T-helper 1 cell treated with Interleukin-12 subunit alpha and Interleukin-12 subunit beta and Interleukin-4 antibody, amounts not matched to agents 30 μg/mL and 1 μg/mL, for 36 hours (primary cell): ENCODE measurements at regions not wholly inside any gene's neighbourhood (a gene's known extent, or its start where the extent isn't known, plus 50 kb on each side); places are given as distances from the start of the nearest gene placed in this dataset.

Experiments used
- H3K27ac Mint-ChIP-seq: one replicate; pipeline ENCODE4 v1.8.0; 2021; ENCODE audit warnings: mild to moderate bottlenecking, mixed read lengths
- H3K27me3 Mint-ChIP-seq: one replicate; pipeline ENCODE4 v1.8.0; 2021; ENCODE audit warnings: low read depth, mixed read lengths
- H3K36me3 Mint-ChIP-seq: one replicate; pipeline ENCODE4 v1.8.0; 2021; ENCODE audit warnings: low read depth, mixed read lengths
- H3K4me1 Mint-ChIP-seq: one replicate; pipeline ENCODE4 v1.8.0; 2021; ENCODE audit warnings: low read depth, mixed read lengths
- H3K4me3 Mint-ChIP-seq: one replicate; pipeline ENCODE4 v1.8.0; 2021; ENCODE audit warnings: mild to moderate bottlenecking, moderate library complexity, mixed read lengths
- H3K9me3 Mint-ChIP-seq: one replicate; pipeline ENCODE4 v1.8.0; 2021; ENCODE audit warnings: mixed read lengths

DNA sequence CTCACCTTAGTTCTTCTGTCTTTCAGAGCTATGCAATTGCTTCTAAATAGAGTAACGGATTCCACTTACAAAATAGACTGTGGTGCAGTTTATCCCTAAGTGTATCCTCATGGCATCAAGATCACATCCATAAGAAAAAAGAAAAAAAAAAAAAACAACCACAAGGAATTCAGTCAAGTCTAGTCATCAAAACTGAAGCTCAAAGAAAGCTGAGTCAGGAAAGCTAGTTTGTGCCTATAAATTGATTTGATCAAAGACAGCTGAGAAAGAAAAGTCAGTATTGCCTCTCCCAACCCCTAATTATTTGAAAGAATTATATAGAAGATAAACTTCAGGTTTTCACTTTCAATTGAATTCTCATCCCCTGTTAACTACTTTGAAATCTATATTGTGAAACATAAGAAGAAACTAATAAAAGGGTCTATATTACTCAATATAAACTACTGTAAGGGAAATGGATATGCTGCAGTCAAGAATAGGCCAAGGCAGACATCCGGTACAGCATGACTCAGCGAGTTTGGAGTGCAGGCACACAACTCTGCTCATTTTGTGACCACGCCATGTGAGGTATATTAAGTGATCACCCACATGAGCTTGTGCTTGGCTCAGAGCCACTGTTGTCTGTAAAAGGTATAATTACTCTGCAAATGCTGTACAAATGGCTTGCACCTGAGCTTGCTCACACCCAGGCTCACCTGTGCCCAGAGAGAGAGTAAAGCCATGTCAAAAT is 568.1 kb upstream of the CRIM1 start:
- H3K27me3 Mint-ChIP-seq: no peaks in the 10 kb centered on the region
- no peak overlapping the region for H3K27ac Mint-ChIP-seq
- H3K36me3 Mint-ChIP-seq: no peaks in the 10 kb centered on the region
- H3K9me3 Mint-ChIP-seq: peaks cover 15% of the 10 kb centered on the region
- H3K4me1 Mint-ChIP-seq: no peaks in the 10 kb centered on the region
- no peak overlapping the region for H3K4me3 Mint-ChIP-seq

DNA sequence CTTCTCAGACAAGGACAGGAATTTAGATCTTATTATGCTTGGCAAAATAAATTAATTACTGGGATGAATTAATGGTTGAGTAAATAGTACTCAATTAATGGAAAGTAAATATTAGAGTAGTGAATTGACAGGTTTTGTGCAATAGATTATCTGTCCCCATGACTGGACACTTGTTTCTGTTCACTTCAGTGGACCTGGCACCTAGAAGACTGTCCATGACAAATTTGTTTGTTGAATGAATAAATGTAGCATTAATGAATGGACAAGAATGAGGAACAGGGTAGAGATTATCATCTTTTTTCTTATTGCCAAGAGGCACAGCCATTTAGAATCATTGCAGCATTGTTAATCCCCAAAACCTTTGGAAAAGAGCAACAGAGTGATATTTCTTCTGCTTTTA is 570.0 kb upstream of the CRIM1 start:
- Mint-ChIP-seq H3K4me3 (no peak overlapping the region), H3K27me3 (no peaks in the 10 kb centered on the region), H3K36me3 (no peaks in the 10 kb centered on the region), H3K9me3 (peaks cover 16% of the 10 kb centered on the region), H3K27ac (no peak overlapping the region), H3K4me1 (no peaks in the 10 kb centered on the region)

DNA sequence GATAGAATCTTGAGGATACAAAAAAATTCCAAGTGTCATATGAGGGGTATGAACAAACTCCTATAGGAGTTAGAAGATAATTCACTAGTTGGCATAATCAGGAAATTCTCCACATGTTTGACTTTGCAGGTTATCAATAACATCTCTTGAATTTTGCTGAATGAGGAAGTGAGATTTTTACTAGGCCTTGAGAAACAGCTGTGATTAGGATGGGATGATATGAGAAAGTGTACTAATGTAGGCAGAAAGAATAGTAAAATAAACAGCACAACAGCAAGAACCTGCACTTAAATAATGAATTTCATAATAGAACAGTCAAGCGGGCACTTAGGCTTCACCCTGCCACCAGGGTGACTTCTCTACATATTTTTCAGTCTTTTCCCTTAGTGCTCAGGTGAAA is 570.8 kb upstream of the CRIM1 start:
- no peak overlapping the region for H3K27ac Mint-ChIP-seq
- peaks cover 16% of the 10 kb centered on the region for H3K9me3 Mint-ChIP-seq
- H3K4me1 Mint-ChIP-seq: no peaks in the 10 kb centered on the region
- H3K36me3 Mint-ChIP-seq: no peaks in the 10 kb centered on the region
- no peaks in the 10 kb centered on the region for H3K27me3 Mint-ChIP-seq
- H3K4me3 Mint-ChIP-seq: no peak overlapping the region

GRCh38 chr2:35783723-35784122 is 571.9 kb upstream of the CRIM1 start:
- peaks cover 16% of the 10 kb centered on the region for H3K9me3 Mint-ChIP-seq
- H3K27me3 Mint-ChIP-seq: no peaks in the 10 kb centered on the region
- H3K27ac Mint-ChIP-seq: no peak overlapping the region
- no peak overlapping the region for H3K4me3 Mint-ChIP-seq
- no peaks in the 10 kb centered on the region for H3K36me3 Mint-ChIP-seq
- H3K4me1 Mint-ChIP-seq: no peaks in the 10 kb centered on the region

GRCh38 chr2:35741556-35741955 is 614.0 kb upstream of the CRIM1 start:
- H3K27ac Mint-ChIP-seq: no peak overlapping the region

GRCh38 chr2:35731674-35732073 is 623.9 kb upstream of the CRIM1 start:
- Mint-ChIP-seq H3K4me1 (no peaks in the 10 kb centered on the region), H3K4me3 (no peak overlapping the region), H3K27ac (no peak overlapping the region), H3K9me3 (no peaks in the 10 kb centered on the region), H3K27me3 (no peaks in the 10 kb centered on the region), H3K36me3 (no peaks in the 10 kb centered on the region)

More at GRCh38 chr2:35741556-35741955, 614.0 kb upstream of the CRIM1 start:
- H3K4me3 Mint-ChIP-seq: no peak overlapping the region
- no peaks in the 10 kb centered on the region for H3K9me3 Mint-ChIP-seq
- H3K4me1 Mint-ChIP-seq: no peaks in the 10 kb centered on the region
- H3K36me3 Mint-ChIP-seq: no peaks in the 10 kb centered on the region
- no peaks in the 10 kb centered on the region for H3K27me3 Mint-ChIP-seq

- no peaks in the 10 kb centered on the region for H3K27me3 Mint-ChIP-seq
- H3K9me3 Mint-ChIP-seq: no peaks in the 10 kb centered on the region
- H3K4me3 Mint-ChIP-seq: no peak overlapping the region
- H3K4me1 Mint-ChIP-seq: no peaks in the 10 kb centered on the region
- no peaks in the 10 kb centered on the region for H3K36me3 Mint-ChIP-seq
- H3K27ac Mint-ChIP-seq: no peak overlapping the region
Measured at GRCh38 chr2:35714883-35715282, 640.7 kb upstream of the CRIM1 start.

DNA sequence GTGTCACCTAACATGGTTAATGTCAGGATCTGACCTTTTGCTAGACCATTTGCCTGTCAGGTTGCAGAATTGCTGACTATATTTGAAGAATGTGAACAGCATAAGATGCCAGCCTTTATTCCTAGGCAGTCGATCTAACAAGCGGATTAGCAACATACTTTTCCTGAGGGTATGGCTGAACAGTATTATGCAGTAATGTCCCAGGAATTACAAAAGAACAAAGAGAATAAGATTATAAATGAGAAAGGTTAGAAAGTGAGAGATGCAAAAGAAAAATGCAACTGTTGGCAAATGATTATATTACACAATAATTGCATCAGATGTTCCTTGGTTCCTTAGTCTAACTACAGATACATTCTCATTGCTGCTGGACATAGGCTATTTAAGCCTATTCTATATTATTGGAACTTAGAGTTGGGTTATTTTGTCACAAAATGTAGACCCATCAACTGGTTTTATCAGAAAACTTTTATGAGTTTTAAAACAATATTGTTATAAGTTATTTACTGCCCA is 647.1 kb upstream of the CRIM1 start:
- H3K36me3 Mint-ChIP-seq: no peaks in the 10 kb centered on the region
- no peaks in the 10 kb centered on the region for H3K9me3 Mint-ChIP-seq
- H3K4me1 Mint-ChIP-seq: no peaks in the 10 kb centered on the region
- no peaks in the 10 kb centered on the region for H3K27me3 Mint-ChIP-seq
- no peak overlapping the region for H3K4me3 Mint-ChIP-seq
- H3K27ac Mint-ChIP-seq: no peak overlapping the region

- no peaks in the 10 kb centered on the region for H3K36me3 Mint-ChIP-seq
- no peaks in the 10 kb centered on the region for H3K27me3 Mint-ChIP-seq
- no peak overlapping the region for H3K27ac Mint-ChIP-seq
- H3K9me3 Mint-ChIP-seq: no peaks in the 10 kb centered on the region
- no peak overlapping the region for H3K4me3 Mint-ChIP-seq
- H3K4me1 Mint-ChIP-seq: no peaks in the 10 kb centered on the region
Measured at GRCh38 chr2:35688309-35688708, 667.3 kb upstream of the CRIM1 start.

GRCh38 chr2:35651688-35652323 is 703.8 kb upstream of the CRIM1 start:
- Mint-ChIP-seq H3K4me3 (no peak overlapping the region), H3K4me1 (no peaks in the 10 kb centered on the region), H3K27ac (no peak overlapping the region), H3K27me3 (no peaks in the 10 kb centered on the region), H3K36me3 (no peaks in the 10 kb centered on the region), H3K9me3 (no peaks in the 10 kb centered on the region)

DNA sequence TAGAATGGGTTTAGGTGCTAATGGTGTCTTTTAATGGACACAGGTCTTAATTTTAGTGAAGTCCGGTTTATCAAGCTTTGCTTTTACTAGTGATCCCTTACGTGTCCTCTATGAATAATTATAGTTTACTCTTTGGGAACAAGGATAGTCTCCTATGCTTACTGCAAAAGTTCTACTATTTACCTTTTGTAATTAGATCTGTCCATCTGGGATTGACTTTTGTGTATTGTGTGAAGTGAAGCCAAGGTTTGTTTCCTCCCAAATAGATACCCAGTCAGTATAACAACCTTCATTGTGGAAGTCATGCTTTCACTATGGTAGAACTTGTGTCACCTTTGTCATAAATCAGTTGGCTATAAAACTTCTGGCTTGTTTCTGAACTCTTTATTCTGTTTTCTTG is 740.9 kb upstream of the CRIM1 start:
- H3K4me3 Mint-ChIP-seq: no peak overlapping the region
- H3K27me3 Mint-ChIP-seq: no peaks in the 10 kb centered on the region
- no peaks in the 10 kb centered on the region for H3K9me3 Mint-ChIP-seq
- H3K36me3 Mint-ChIP-seq: no peaks in the 10 kb centered on the region
- no peaks in the 10 kb centered on the region for H3K4me1 Mint-ChIP-seq
- H3K27ac Mint-ChIP-seq: no peak overlapping the region

GRCh38 chr2:35606394-35606793 is 749.2 kb upstream of the CRIM1 start:
- no peaks in the 10 kb centered on the region for H3K9me3 Mint-ChIP-seq
- H3K36me3 Mint-ChIP-seq: no peaks in the 10 kb centered on the region

GRCh38 chr2:35598310-35598709 is 757.3 kb upstream of the CRIM1 start:
- H3K36me3 Mint-ChIP-seq: no peaks in the 10 kb centered on the region
- H3K27me3 Mint-ChIP-seq: no peaks in the 10 kb centered on the region
- H3K4me1 Mint-ChIP-seq: no peaks in the 10 kb centered on the region
- H3K27ac Mint-ChIP-seq: no peak overlapping the region
- H3K9me3 Mint-ChIP-seq: peaks cover 7% of the 10 kb centered on the region
- H3K4me3 Mint-ChIP-seq: no peak overlapping the region

More at GRCh38 chr2:35606394-35606793, 749.2 kb upstream of the CRIM1 start:
- H3K4me1 Mint-ChIP-seq: no peaks in the 10 kb centered on the region
- no peaks in the 10 kb centered on the region for H3K27me3 Mint-ChIP-seq
- no peak overlapping the region for H3K27ac Mint-ChIP-seq
- H3K4me3 Mint-ChIP-seq: no peak overlapping the region

DNA sequence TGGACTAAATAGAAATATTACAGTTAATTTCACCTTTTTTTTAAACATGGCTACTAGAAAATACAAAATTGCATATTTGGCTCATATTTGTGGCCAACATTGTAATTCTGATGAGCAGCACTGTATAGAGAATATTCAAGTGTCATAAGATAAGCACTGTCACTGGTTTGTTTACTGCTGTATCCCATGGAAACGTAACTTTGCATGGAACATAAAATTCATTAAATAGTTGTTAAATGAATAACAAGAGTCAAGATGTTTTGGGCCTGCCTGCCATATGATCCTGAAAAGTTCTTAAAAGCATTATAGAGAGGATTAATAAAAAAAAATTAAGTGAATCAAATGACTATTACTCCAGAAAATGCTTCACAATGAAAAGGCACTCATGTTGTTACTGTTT is 763.7 kb upstream of the CRIM1 start:
- H3K27me3 Mint-ChIP-seq: no peaks in the 10 kb centered on the region

GRCh38 chr2:35585972-35586371 is 769.6 kb upstream of the CRIM1 start:
- Mint-ChIP-seq H3K27ac (no peak overlapping the region), H3K9me3 (peaks cover 25% of the 10 kb centered on the region), H3K36me3 (no peaks in the 10 kb centered on the region), H3K4me3 (no peak overlapping the region), H3K27me3 (no peaks in the 10 kb centered on the region), H3K4me1 (no peaks in the 10 kb centered on the region)

More for the DNA sequence above, 763.7 kb upstream of the CRIM1 start:
- Mint-ChIP-seq H3K4me3 (no peak overlapping the region), H3K4me1 (no peaks in the 10 kb centered on the region), H3K9me3 (peaks cover 6% of the 10 kb centered on the region), H3K27ac (no peak overlapping the region), H3K36me3 (no peaks in the 10 kb centered on the region)
